ENCODE measurements at regions not wholly inside any gene's neighbourhood (a gene's known extent, or its start where the extent isn't known, plus 50 kb on each side); places are given as distances from the start of the nearest gene placed in this dataset.

DNA sequence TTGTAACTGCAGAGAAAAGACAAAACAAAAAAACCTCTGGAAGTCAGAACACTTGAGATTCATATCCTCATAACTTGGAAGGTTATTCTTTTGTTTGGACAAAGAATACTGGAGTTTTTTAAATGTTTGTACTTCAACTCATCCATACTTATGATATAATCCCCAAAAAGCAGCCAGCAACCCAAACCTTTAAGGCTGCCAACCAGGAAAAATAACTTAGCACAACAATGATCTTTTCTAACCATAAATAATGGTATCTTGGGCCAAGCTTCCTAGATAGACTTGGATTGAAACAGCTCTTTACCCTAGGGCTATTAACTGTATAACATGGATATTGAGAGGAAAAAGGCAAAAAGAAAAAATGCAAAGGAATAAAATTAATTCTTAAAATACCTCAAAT, 335.1 kb downstream of the LTN1 start:
- Mint-ChIP-seq H3K4me3 (no peak overlapping the region), H3K27me3 (ENCODE audit: low read depth) (no peaks in the 10 kb centered on the region), H3K36me3 (no peaks in the 10 kb centered on the region), H3K9me3 (no peaks in the 10 kb centered on the region), H3K27ac (no peak overlapping the region), H3K4me1 (peaks cover 7% of the 10 kb centered on the region; the same call in 1 of the 2 replicates)
- CTCF ChIA-PET = interaction anchor here (1.8 kb wide), 1 partner anchor 140 kb away, joined by 7 read pairs; no protein-coding TSS in a partner anchor
- ATAC-seq (no peak), DNase-seq (ENCODE audit: low spot score) (no peak)
- TF ChIP-seq, protein P1, sequence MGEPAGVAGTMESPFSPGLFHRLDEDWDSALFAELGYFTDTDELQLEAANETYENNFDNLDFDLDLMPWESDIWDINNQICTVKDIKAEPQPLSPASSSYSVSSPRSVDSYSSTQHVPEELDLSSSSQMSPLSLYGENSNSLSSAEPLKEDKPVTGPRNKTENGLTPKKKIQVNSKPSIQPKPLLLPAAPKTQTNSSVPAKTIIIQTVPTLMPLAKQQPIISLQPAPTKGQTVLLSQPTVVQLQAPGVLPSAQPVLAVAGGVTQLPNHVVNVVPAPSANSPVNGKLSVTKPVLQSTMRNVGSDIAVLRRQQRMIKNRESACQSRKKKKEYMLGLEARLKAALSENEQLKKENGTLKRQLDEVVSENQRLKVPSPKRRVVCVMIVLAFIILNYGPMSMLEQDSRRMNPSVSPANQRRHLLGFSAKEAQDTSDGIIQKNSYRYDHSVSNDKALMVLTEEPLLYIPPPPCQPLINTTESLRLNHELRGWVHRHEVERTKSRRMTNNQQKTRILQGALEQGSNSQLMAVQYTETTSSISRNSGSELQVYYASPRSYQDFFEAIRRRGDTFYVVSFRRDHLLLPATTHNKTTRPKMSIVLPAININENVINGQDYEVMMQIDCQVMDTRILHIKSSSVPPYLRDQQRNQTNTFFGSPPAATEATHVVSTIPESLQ (CRISPR knock-in tag; IDR thresholded peaks at IDR 0.05) = no peak
- POLR2A ChIA-PET = no interaction called here

DNA sequence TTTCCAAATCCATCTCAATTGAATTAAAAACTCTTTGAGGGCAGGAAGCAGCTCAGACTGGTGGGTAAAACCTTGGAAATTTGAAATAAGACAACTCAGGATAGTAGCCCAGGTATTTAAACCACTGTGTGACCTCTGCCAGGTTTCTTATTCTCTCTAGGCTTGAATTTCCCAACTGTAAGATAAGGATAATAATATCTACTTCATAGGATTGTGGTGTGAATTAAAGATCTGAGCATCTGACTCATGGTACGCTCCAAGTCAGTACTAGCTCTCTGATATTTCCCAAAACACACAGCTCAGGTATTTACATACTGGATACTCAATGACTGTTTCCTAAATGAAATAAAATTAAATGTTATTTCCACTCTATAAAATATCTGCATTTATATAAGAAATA, 337.2 kb downstream of the LTN1 start:
- POLR2A ChIA-PET = no interaction called here
- CTCF ChIA-PET = no interaction called here
- ATAC-seq (no peak), DNase-seq (ENCODE audit: low spot score) (no peak)
- Mint-ChIP-seq H3K4me3 (no peak overlapping the region), H3K4me1 (peaks cover 7% of the 10 kb centered on the region; the same call in 1 of the 2 replicates), H3K27ac (no peak overlapping the region), H3K27me3 (ENCODE audit: low read depth) (no peaks in the 10 kb centered on the region), H3K9me3 (no peaks in the 10 kb centered on the region), H3K36me3 (no peaks in the 10 kb centered on the region)
- no peak for TF ChIP-seq FOXJ3 (CRISPR knock-in tag; IDR thresholded peaks at IDR 0.05; ENCODE audit: borderline replicate concordance)
- TF ChIP-seq, protein P2, sequence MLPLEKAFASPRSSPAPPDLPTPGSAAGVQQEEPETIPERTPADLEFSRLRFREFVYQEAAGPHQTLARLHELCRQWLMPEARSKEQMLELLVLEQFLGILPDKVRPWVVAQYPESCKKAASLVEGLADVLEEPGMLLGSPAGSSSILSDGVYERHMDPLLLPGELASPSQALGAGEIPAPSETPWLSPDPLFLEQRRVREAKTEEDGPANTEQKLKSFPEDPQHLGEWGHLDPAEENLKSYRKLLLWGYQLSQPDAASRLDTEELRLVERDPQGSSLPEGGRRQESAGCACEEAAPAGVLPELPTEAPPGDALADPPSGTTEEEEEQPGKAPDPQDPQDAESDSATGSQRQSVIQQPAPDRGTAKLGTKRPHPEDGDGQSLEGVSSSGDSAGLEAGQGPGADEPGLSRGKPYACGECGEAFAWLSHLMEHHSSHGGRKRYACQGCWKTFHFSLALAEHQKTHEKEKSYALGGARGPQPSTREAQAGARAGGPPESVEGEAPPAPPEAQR (CRISPR knock-in tag; IDR thresholded peaks at IDR 0.05) = no peak
- TF ChIP-seq, protein P3, sequence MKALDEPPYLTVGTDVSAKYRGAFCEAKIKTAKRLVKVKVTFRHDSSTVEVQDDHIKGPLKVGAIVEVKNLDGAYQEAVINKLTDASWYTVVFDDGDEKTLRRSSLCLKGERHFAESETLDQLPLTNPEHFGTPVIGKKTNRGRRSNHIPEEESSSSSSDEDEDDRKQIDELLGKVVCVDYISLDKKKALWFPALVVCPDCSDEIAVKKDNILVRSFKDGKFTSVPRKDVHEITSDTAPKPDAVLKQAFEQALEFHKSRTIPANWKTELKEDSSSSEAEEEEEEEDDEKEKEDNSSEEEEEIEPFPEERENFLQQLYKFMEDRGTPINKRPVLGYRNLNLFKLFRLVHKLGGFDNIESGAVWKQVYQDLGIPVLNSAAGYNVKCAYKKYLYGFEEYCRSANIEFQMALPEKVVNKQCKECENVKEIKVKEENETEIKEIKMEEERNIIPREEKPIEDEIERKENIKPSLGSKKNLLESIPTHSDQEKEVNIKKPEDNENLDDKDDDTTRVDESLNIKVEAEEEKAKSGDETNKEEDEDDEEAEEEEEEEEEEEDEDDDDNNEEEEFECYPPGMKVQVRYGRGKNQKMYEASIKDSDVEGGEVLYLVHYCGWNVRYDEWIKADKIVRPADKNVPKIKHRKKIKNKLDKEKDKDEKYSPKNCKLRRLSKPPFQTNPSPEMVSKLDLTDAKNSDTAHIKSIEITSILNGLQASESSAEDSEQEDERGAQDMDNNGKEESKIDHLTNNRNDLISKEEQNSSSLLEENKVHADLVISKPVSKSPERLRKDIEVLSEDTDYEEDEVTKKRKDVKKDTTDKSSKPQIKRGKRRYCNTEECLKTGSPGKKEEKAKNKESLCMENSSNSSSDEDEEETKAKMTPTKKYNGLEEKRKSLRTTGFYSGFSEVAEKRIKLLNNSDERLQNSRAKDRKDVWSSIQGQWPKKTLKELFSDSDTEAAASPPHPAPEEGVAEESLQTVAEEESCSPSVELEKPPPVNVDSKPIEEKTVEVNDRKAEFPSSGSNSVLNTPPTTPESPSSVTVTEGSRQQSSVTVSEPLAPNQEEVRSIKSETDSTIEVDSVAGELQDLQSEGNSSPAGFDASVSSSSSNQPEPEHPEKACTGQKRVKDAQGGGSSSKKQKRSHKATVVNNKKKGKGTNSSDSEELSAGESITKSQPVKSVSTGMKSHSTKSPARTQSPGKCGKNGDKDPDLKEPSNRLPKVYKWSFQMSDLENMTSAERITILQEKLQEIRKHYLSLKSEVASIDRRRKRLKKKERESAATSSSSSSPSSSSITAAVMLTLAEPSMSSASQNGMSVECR (CRISPR knock-in tag; IDR thresholded peaks at IDR 0.05; ENCODE audit: borderline replicate concordance) = no peak
- TF ChIP-seq TCF7 (CRISPR knock-in tag; IDR thresholded peaks at IDR 0.05; ENCODE audit: low read depth) = no peak
- TF ChIP-seq, protein P4, sequence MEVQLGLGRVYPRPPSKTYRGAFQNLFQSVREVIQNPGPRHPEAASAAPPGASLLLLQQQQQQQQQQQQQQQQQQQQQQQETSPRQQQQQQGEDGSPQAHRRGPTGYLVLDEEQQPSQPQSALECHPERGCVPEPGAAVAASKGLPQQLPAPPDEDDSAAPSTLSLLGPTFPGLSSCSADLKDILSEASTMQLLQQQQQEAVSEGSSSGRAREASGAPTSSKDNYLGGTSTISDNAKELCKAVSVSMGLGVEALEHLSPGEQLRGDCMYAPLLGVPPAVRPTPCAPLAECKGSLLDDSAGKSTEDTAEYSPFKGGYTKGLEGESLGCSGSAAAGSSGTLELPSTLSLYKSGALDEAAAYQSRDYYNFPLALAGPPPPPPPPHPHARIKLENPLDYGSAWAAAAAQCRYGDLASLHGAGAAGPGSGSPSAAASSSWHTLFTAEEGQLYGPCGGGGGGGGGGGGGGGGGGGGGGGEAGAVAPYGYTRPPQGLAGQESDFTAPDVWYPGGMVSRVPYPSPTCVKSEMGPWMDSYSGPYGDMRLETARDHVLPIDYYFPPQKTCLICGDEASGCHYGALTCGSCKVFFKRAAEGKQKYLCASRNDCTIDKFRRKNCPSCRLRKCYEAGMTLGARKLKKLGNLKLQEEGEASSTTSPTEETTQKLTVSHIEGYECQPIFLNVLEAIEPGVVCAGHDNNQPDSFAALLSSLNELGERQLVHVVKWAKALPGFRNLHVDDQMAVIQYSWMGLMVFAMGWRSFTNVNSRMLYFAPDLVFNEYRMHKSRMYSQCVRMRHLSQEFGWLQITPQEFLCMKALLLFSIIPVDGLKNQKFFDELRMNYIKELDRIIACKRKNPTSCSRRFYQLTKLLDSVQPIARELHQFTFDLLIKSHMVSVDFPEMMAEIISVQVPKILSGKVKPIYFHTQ (CRISPR knock-in tag; IDR thresholded peaks at IDR 0.05) = no peak
- TF ChIP-seq ZNF121 (CRISPR knock-in tag; IDR thresholded peaks at IDR 0.05) = no peak
- no peak for TF ChIP-seq ETV6 (CRISPR knock-in tag; IDR thresholded peaks at IDR 0.05)
- TF ChIP-seq, protein P5, sequence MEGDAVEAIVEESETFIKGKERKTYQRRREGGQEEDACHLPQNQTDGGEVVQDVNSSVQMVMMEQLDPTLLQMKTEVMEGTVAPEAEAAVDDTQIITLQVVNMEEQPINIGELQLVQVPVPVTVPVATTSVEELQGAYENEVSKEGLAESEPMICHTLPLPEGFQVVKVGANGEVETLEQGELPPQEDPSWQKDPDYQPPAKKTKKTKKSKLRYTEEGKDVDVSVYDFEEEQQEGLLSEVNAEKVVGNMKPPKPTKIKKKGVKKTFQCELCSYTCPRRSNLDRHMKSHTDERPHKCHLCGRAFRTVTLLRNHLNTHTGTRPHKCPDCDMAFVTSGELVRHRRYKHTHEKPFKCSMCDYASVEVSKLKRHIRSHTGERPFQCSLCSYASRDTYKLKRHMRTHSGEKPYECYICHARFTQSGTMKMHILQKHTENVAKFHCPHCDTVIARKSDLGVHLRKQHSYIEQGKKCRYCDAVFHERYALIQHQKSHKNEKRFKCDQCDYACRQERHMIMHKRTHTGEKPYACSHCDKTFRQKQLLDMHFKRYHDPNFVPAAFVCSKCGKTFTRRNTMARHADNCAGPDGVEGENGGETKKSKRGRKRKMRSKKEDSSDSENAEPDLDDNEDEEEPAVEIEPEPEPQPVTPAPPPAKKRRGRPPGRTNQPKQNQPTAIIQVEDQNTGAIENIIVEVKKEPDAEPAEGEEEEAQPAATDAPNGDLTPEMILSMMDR (IDR thresholded peaks at IDR 0.05) = no peak
- TF ChIP-seq, protein P6, sequence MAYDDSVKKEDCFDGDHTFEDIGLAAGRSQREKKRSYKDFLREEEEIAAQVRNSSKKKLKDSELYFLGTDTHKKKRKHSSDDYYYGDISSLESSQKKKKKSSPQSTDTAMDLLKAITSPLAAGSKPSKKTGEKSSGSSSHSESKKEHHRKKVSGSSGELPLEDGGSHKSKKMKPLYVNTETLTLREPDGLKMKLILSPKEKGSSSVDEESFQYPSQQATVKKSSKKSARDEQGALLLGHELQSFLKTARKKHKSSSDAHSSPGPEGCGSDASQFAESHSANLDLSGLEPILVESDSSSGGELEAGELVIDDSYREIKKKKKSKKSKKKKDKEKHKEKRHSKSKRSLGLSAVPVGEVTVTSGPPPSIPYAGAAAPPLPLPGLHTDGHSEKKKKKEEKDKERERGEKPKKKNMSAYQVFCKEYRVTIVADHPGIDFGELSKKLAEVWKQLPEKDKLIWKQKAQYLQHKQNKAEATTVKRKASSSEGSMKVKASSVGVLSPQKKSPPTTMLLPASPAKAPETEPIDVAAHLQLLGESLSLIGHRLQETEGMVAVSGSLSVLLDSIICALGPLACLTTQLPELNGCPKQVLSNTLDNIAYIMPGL (CRISPR knock-in tag; IDR thresholded peaks at IDR 0.05) = no peak
- TF ChIP-seq TP53 (CRISPR knock-in tag; IDR thresholded peaks at IDR 0.05) = no peak
- TF ChIP-seq, protein P7, sequence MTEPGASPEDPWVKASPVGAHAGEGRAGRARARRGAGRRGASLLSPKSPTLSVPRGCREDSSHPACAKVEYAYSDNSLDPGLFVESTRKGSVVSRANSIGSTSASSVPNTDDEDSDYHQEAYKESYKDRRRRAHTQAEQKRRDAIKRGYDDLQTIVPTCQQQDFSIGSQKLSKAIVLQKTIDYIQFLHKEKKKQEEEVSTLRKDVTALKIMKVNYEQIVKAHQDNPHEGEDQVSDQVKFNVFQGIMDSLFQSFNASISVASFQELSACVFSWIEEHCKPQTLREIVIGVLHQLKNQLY (CRISPR knock-in tag; IDR thresholded peaks at IDR 0.05) = no peak
- no peak for TF ChIP-seq ZNF263 (CRISPR knock-in tag; IDR thresholded peaks at IDR 0.05; ENCODE audit: low read depth)
- no peak for TF ChIP-seq GTF2I (CRISPR knock-in tag; conservative IDR thresholded peaks at IDR 0.05)
- TF ChIP-seq, protein P8, sequence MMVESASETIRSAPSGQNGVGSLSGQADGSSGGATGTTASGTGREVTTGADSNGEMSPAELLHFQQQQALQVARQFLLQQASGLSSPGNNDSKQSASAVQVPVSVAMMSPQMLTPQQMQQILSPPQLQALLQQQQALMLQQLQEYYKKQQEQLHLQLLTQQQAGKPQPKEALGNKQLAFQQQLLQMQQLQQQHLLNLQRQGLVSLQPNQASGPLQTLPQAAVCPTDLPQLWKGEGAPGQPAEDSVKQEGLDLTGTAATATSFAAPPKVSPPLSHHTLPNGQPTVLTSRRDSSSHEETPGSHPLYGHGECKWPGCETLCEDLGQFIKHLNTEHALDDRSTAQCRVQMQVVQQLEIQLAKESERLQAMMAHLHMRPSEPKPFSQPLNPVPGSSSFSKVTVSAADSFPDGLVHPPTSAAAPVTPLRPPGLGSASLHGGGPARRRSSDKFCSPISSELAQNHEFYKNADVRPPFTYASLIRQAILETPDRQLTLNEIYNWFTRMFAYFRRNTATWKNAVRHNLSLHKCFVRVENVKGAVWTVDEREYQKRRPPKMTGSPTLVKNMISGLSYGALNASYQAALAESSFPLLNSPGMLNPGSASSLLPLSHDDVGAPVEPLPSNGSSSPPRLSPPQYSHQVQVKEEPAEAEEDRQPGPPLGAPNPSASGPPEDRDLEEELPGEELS (CRISPR knock-in tag; IDR thresholded peaks at IDR 0.05) = no peak
- TF ChIP-seq TEAD1 (CRISPR knock-in tag; IDR thresholded peaks at IDR 0.05) = no peak
